OCI-LY3 (cell line): ENCODE measurements at regions not wholly inside any gene's neighbourhood (a gene's known extent, or its start where the extent isn't known, plus 50 kb on each side); places are given as distances from the start of the nearest gene placed in this dataset.

ENCODE experiments used
- H2AFZ ChIP-seq: fragments of 200-600, 300-600 bp; shearing (Covaris generic); 2 replicates; pipeline ENCODE4 v1.6.0; 2014; ENCODE audit warnings: antibody characterized with exemption, low read depth, low read length
- H3K27ac ChIP-seq: fragments of 200-600, 300-600 bp; sonication (generic); 2 replicates; pipeline ENCODE4 v1.5.1; 2014; ENCODE audit warnings: mild to moderate bottlenecking, low read length, moderate library complexity, mixed read lengths
- H3K27me3 ChIP-seq: fragments of 200-600, 300-600 bp; sonication (generic); 2 replicates; pipeline ENCODE4 v1.6.1; 2014; ENCODE audit warnings: low read depth, low read length, mixed read lengths
- H3K36me3 ChIP-seq: fragments of 200-600, 300-600 bp; sonication (generic); replicated peaks from 2 replicates; pipeline ENCODE3; 2014; ENCODE audit warnings: low read depth, low read length, mixed read lengths
- H3K4me1 ChIP-seq: fragments of 300-600, 200-600 bp; sonication (generic); 2 replicates; pipeline ENCODE4 v1.6.1; 2014; ENCODE audit warnings: low read length, mixed read lengths
- H3K4me2 ChIP-seq: fragments of 200-600, 300-600 bp; sonication (generic); 2 replicates; pipeline ENCODE4 v1.6.1; 2014; ENCODE audit warnings: low read length, mixed read lengths
- H3K4me3 ChIP-seq: fragments of 300-600, 200-600 bp; sonication (generic); 2 replicates; pipeline ENCODE4 v1.5.1; 2014; ENCODE audit warnings: antibody characterized with exemption, mild to moderate bottlenecking, low read length, moderate library complexity
- H3K79me2 ChIP-seq: fragments of 300-600, 200-600 bp; shearing (Covaris generic); 2 replicates; pipeline ENCODE4 v1.6.1; 2014; ENCODE audit warnings: mild to moderate bottlenecking, low read length, mixed read lengths
- H3K9ac ChIP-seq: fragments of 300-600, 200-600 bp; shearing (Covaris generic); 2 replicates; pipeline ENCODE4 v1.6.0; 2014; ENCODE audit warnings: mild to moderate bottlenecking, low read length, moderate library complexity
- H3K9me3 ChIP-seq: fragments of 200-600, 300-600 bp; shearing (Covaris generic); 2 replicates; pipeline ENCODE4 v1.6.1; 2014; ENCODE audit warnings: low read length, mixed read lengths; ENCODE audit not compliant: insufficient read depth
- H4K20me1 ChIP-seq: fragments of 200-600, 300-600 bp; sonication (generic); 2 replicates; pipeline ENCODE4 v1.6.1; 2016; ENCODE audit warnings: low read length, mixed read lengths; ENCODE audit not compliant: insufficient read depth
- CTCF ChIP-seq: fragments of 200-600, 300-600 bp; sonication (generic); IDR thresholded peaks from 2 replicates; pipeline ENCODE4 v1.5.1; 2014; ENCODE audit warnings: antibody characterized with exemption, low read length, low read depth
- EZH2phosphoT487 ChIP-seq: fragments of 200-600 bp; shearing (Covaris generic); IDR thresholded peaks from 2 replicates; pipeline ENCODE4 v1.6.1; 2018; ENCODE audit warnings: antibody characterized with exemption, mixed run types, low read depth

GRCh38 chr2:147030966-147031720 lies 813.7 kb upstream of the ACVR2A start:
- no peak overlapping the region for H3K27ac ChIP-seq
- no peak overlapping the region for H2AFZ ChIP-seq
- H3K27me3 ChIP-seq: no peaks in the 10 kb centered on the region
- no peaks in the 10 kb centered on the region for H3K79me2 ChIP-seq
- no peaks in the 10 kb centered on the region for H4K20me1 ChIP-seq
- no peaks in the 10 kb centered on the region for H3K36me3 ChIP-seq
- TF ChIP-seq EZH2phosphoT487 (no peak), CTCF (no peak)
- H3K9me3 ChIP-seq: no peaks in the 10 kb centered on the region
- H3K4me2 ChIP-seq: 0 out of 2 replicates have a peak overlapping the region, but pooled peaks have one; percentile 13
- H3K4me1 ChIP-seq: peaks cover 10% of the 10 kb centered on the region
- H3K9ac ChIP-seq: no peak overlapping the region
- H3K4me3 ChIP-seq: no peak overlapping the region

- no peaks in the 10 kb centered on the region for H3K36me3 ChIP-seq
- TF ChIP-seq CTCF (no peak), EZH2phosphoT487 (no peak)
- H3K4me1 ChIP-seq: peaks cover 18% of the 10 kb centered on the region
- no peaks in the 10 kb centered on the region for H3K79me2 ChIP-seq
- H3K27me3 ChIP-seq: no peaks in the 10 kb centered on the region
- no peaks in the 10 kb centered on the region for H4K20me1 ChIP-seq
- no peak overlapping the region for H2AFZ ChIP-seq
- no peak overlapping the region for H3K4me2 ChIP-seq
- no peak overlapping the region for H3K27ac ChIP-seq
- no peak overlapping the region for H3K9ac ChIP-seq
- no peak overlapping the region for H3K4me3 ChIP-seq
- no peaks in the 10 kb centered on the region for H3K9me3 ChIP-seq
Measured at GRCh38 chr2:147027436-147027835, 817.4 kb upstream of the ACVR2A start.

GRCh38 chr2:147026664-147027295 lies 818.0 kb upstream of the ACVR2A start:
- Histone ChIP-seq H2AFZ (no peak overlapping the region), H3K36me3 (no peaks in the 10 kb centered on the region), H3K4me1 (peaks cover 18% of the 10 kb centered on the region), H3K79me2 (no peaks in the 10 kb centered on the region), H3K27ac (no peak overlapping the region), H3K4me2 (no peak overlapping the region), H4K20me1 (no peaks in the 10 kb centered on the region), H3K9me3 (no peaks in the 10 kb centered on the region), H3K27me3 (no peaks in the 10 kb centered on the region), H3K4me3 (no peak overlapping the region), H3K9ac (no peak overlapping the region)
- no peak for TF ChIP-seq CTCF
- no peak for TF ChIP-seq EZH2phosphoT487
